ENCODE measurements at regions not wholly inside any gene's neighbourhood (a gene's known extent, or its start where the extent isn't known, plus 50 kb on each side); places are given as distances from the start of the nearest gene placed in this dataset.
"Not testable (repeated sequence)": the region's sequence is repeated elsewhere in the genome, so short reads cannot be mapped to it uniquely, and the experiment has no call there.

GRCh38 chr1:148318123-148318903, 164.8 kb downstream of the PPIAL4G start:
- intact Hi-C loops (cut with micrococcal nuclease) = no loop called here

- intact Hi-C loops (cut with micrococcal nuclease) = no loop called here
These were observed 165.4 kb upstream of the NBPF11 start for GRCh38 chr1:148317288-148317985.

GRCh38 chr1:148315071-148315811, 163.2 kb upstream of the NBPF11 start:
- intact Hi-C loops (cut with micrococcal nuclease) = no loop called here

- intact Hi-C loops (cut with micrococcal nuclease) = no loop called here
These were observed 158.7 kb upstream of the NBPF11 start for GRCh38 chr1:148310807-148311206.

GRCh38 chr1:148309940-148310500, 157.9 kb upstream of the NBPF11 start:
- intact Hi-C loops (cut with micrococcal nuclease) = no loop called here

GRCh38 chr1:148308832-148309458, 156.9 kb upstream of the NBPF11 start:
- intact Hi-C loops (cut with micrococcal nuclease) = no loop called here

- intact Hi-C loops (cut with micrococcal nuclease) = no loop called here
These were observed 155.6 kb upstream of the NBPF11 start for GRCh38 chr1:148307583-148308185.

GRCh38 chr1:148304935-148305334, 152.9 kb upstream of the NBPF11 start:
- intact Hi-C loops (cut with micrococcal nuclease) = not testable (repeated sequence)

- intact Hi-C loops (cut with micrococcal nuclease) = not testable (repeated sequence)
These were observed 150.7 kb upstream of the NBPF11 start for GRCh38 chr1:148302586-148303364.

- intact Hi-C loops (cut with micrococcal nuclease) = not testable (repeated sequence)
These were observed 145.8 kb upstream of the NBPF11 start for GRCh38 chr1:148297852-148298251.

GRCh38 chr1:148296511-148296910, 144.4 kb upstream of the NBPF11 start:
- intact Hi-C loops (cut with micrococcal nuclease) = no loop called here

- intact Hi-C loops (cut with micrococcal nuclease) = no loop called here
These were observed 142.2 kb upstream of the NBPF11 start for GRCh38 chr1:148294116-148294807.

- intact Hi-C loops (cut with micrococcal nuclease) = no loop called here
These were observed 141.6 kb upstream of the NBPF11 start for GRCh38 chr1:148293651-148294050.

- intact Hi-C loops (cut with micrococcal nuclease) = no loop called here
These were observed 140.8 kb upstream of the NBPF11 start for GRCh38 chr1:148292915-148293314.

- intact Hi-C loops (cut with micrococcal nuclease) = no loop called here
These were observed 138.8 kb upstream of the NBPF11 start for GRCh38 chr1:148290881-148291280.

GRCh38 chr1:148289647-148290046, 137.6 kb upstream of the NBPF11 start:
- intact Hi-C loops (cut with micrococcal nuclease) = no loop called here

GRCh38 chr1:148285946-148286345, 133.9 kb upstream of the NBPF11 start:
- intact Hi-C loops (cut with micrococcal nuclease) = not testable (repeated sequence)

- intact Hi-C loops (cut with micrococcal nuclease) = not testable (repeated sequence)
These were observed 128.9 kb upstream of the NBPF11 start for GRCh38 chr1:148280831-148281572.

Measured in T-helper 2 cell treated with Interferon-gamma antibody and Interleukin-4, amounts not matched to agents 100 ng/mL and 5 ng/mL, for 36 hours (primary cell).